ENCODE measurements at regions not wholly inside any gene's neighbourhood (a gene's known extent, or its start where the extent isn't known, plus 50 kb on each side); places are given as distances from the start of the nearest gene placed in this dataset.
"Not testable (repeated sequence)": the region's sequence is repeated elsewhere in the genome, so short reads cannot be mapped to it uniquely, and the experiment has no call there.

DNA sequence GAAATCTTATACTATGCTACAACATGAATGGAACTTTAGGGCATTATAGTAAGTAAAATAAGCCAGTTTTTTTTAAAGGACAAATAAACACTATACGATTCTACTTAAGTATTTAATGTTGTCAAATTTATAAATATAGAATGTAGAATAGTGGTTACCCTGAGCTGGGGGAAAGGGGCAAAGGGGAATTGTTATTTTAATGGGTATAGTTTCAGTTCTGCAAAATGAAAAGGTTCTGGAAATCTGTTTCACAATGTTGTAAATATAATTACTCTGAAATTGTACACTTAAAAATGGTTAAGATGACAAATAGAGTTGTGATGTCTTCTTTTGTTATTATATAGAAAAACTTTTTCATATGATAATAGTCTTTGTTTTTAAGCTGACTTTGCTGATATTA, 366.3 kb downstream of the MRPL39 start:
- no peak for DNase-seq (ENCODE audit: low spot score)

DNA sequence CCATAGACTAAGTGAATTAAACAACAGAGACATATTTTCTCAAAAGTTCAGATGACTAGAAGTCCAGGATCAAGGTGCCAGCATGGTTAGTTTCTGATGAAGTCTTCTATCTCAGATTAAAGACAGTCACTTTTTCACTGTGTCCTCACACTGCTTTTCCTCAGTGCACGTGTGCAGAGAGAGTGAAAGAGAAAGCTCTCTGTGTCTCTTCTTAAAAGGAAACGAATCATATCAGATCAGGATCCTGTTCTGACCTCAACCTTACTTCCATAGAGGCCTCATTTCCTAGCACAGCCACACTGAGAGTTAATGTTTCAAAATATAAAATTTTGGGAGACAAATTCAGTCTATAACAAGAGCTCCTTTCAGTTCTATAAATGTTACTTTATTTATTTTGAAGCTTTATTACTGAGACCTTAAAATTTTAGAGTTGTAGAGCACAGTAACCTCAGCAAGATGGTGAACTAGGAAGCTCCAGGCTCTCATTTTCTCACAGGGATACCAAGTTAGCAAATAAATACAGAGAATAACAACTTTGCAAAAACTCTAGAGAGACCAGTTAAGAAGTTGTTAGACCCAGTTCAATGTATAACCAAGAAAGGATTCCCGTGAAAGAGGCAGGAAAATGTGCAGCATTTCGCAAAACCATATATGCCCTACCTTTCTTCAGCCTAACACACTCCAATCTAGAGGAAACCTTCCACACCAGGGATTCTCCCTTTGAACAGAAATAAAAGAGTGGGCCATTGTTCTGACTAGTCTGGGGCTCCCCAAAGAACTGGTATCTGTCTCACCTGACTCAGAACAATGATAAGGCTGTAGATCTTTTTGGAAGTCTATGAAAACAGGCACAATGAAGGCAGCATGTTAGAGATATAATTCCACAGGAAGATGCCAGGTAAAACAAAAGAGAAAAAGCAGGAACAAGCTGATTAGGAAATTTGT, 372.2 kb downstream of the MRPL39 start:
- no peak for DNase-seq (ENCODE audit: low spot score)

- no peak for DNase-seq (ENCODE audit: low spot score)
Measured at GRCh38 chr21:25220954-25221353, 386.3 kb downstream of the MRPL39 start.

GRCh38 chr21:25220169-25220568, 387.1 kb downstream of the MRPL39 start:
- no peak for DNase-seq (ENCODE audit: low spot score)

- no peak for DNase-seq (ENCODE audit: low spot score)
Measured at GRCh38 chr21:25215698-25216384, 391.4 kb downstream of the MRPL39 start.

GRCh38 chr21:25214676-25215075, 392.6 kb downstream of the MRPL39 start:
- no peak for DNase-seq (ENCODE audit: low spot score)

DNA sequence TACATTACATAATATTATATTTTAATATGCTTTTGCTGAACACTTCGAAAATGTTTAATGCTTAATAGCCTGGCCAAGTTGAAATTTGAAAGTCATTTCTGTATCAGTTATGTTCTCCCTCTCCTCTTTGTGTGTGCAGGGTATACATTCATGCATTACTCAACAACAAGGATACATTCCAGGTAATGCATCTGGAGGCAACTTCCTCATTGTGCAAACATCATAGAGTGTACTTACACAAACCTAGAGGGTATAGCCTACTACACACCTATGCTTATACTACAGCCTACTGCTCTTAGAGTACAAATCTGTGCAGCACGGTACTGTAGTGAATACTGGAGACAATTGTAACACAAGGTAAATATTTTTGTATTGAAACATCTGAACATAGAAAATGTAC, 407.3 kb downstream of the MRPL39 start:
- no peak for DNase-seq (ENCODE audit: low spot score)

GRCh38 chr21:25191141-25191540, 416.1 kb downstream of the MRPL39 start:
- no peak for DNase-seq (ENCODE audit: low spot score)

DNA sequence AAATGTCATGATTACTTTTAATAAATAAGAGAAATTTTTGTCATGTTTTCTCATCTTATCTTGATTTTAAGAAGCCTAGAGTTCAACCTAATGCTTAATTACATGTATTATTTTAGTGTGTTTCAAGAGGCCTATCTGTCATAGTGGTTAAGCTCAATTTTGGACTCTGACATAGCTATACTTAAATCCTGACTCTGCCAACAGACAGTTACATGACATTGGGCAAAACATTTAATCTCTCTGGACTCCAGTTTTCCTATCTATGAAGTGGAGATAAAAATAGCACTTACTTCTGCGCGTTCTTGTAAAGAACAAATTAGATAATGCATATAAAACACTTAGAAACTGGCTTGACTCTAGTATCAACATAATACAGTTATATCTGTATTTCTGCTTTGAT, 417.8 kb downstream of the MRPL39 start:
- DNase-seq (ENCODE audit: low spot score), result no peak

DNA sequence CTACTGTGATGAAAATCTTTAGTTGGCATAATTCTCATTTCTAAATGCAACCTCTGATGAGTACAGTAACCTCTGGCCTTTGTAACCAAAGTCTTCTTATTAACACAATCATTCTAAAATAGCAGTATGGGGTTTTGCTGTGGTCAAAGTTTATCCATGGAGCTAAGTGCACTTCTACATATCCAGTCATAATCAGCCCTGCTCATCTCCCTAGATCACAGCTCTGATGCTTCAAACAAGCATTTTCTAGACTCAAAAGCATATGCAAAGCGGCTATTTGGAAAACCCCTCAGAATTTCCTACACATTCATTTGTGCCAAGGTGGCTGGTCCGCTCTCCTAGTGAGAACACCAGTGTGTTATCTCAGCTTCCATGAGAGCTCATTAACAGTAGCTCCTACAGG, 418.6 kb downstream of the MRPL39 start:
- DNase-seq (ENCODE audit: low spot score), result no peak

DNA sequence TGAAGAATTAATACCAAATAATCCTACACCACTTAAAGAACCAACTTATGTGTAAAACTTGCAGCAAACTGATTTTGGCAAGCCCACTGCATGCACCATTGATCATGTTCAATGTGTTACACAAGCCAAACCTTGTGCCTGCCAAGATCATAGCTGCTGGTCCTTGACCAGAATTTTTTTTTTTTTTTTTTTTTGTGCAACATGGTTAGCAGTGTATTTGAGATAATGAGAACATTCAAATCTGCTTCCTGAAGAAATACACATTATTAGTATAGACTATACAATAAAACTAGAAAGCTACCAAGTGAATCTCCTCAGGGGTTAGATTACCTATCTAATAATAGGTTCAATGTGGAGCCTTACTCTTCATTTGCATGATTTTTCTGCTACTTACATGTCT, 421.0 kb downstream of the MRPL39 start:
- DNase-seq (ENCODE audit: low spot score), result no peak

- DNase-seq (ENCODE audit: low spot score), result no peak
Measured at GRCh38 chr21:25183577-25183976, 423.7 kb downstream of the MRPL39 start.

- not testable (repeated sequence) for DNase-seq (ENCODE audit: low spot score)
Measured at GRCh38 chr21:25181690-25182089, 425.6 kb downstream of the MRPL39 start.

- DNase-seq (ENCODE audit: low spot score), result no peak
Measured at GRCh38 chr21:25179116-25179515, 428.2 kb downstream of the MRPL39 start.

DNA sequence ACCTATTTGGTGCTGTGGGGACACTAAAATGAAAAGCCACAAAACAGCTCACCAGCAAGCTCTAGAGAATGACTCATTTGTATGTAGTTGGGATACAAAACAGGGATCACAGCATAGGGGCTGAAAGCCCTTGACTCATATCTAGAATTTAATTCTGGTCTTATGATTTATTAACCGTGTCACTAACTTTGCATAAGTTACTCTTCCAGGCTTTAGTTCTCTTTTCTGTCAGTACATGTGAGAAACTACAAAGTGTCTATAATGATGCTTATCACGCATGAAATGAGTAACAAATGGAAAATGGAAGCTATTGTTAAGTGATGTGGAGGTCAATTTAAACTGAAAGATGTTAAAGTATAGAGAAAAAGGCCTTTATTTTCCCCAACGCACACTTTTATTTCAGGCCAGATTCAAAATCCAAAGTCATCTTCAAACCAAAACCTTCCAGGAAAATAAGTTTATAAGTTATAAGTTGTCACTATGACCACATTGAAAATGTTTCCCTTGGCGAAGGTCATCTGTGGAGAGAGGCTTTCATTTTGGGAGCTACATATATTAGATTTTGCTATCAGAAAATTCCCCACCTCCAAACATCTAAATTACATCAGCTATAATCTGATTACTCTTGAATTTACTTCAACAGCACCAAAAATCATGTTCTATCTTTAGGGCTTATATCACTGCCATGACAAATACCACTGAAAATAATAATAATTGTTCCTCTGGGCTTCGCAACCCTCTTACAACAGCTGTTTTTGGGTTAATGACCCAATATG, 430.5 kb downstream of the MRPL39 start:
- no peak for DNase-seq (ENCODE audit: low spot score)

DNA sequence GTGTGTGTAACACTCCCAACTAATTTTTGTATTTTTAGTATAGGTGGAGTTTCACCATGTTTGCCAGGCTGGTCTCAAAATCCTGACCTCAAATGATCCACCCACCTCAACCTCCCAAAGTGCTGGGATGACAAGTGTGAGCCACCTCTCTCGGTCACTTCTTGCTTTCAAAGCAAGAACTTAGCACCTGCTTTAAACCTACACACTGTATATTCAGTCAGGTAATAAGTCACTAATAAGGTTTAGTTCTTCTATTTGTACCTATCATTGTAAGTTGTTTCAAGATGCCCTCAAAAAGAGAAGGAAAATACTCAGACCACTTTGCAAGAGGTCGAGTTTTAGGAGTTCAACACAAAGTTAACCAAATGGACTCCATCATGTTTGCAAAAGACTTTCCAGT, 431.3 kb downstream of the MRPL39 start:
- no peak for DNase-seq (ENCODE audit: low spot score)

GRCh38 chr21:25171438-25171837, 435.8 kb downstream of the MRPL39 start:
- DNase-seq (ENCODE audit: low spot score), result no peak

- DNase-seq (ENCODE audit: low spot score), result no peak
Measured at GRCh38 chr21:25170681-25171080, 436.6 kb downstream of the MRPL39 start.

GRCh38 chr21:25169370-25169769, 437.9 kb downstream of the MRPL39 start:
- DNase-seq (ENCODE audit: low spot score), result no peak

DNA sequence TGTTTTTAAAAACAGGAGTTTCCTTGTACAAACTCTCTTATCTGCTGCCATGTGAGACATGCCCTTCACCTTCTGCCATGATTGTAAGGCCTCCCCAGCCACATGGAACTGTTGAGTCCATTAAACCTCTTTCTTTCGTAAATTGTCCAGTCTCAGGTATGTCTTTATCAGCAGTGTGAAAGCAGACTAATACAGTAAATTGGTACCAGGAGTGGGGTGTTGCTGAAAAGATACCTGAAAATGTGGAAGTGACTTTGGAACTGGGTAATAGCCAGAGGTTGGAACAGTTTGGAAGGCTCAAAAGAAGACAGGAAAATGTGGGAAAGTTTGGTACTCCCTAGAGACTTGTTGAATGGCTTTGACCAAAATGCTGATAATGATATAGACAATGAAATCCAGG, 440.4 kb downstream of the MRPL39 start:
- DNase-seq (ENCODE audit: low spot score), result not testable (repeated sequence)

GRCh38 chr21:25161571-25161970, 445.7 kb downstream of the MRPL39 start:
- DNase-seq (ENCODE audit: low spot score), result no peak

DNA sequence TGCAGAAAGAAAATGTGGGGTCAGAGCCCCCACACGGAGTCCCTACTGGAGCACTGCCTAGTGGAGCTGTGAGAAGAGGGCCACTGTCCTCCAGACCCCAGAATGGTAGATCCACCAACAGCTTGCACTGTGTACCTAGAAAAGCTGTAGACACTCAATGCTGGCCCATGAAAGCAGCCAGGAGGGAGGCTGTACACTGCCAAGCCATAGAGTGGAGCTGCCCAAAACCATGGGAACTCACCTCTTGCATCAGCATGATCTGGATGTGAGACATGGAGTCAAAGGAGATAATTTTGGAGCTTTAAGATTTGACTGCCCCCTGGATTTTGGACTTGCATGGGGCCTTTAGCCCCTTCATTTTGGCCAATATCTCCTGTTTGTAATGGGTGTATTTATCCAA, 452.3 kb downstream of the MRPL39 start:
- DNase-seq (ENCODE audit: low spot score), result not testable (repeated sequence)
